SK-N-SH (cell line): ENCODE measurements at regions not wholly inside any gene's neighbourhood (a gene's known extent, or its start where the extent isn't known, plus 50 kb on each side); places are given as distances from the start of the nearest gene placed in this dataset.

Experiments used
- CTCF ChIA-PET: fragments of 300-600, 350-600 bp; formaldehyde crosslinking; extraction: SDS; loops from one replicate; lab custom pipeline; 2021; lab: Yijun Ruan, JAX
- POLR2A ChIA-PET: fragments of 350-600 bp; sonication (Branson Sonifier 250); formaldehyde crosslinking; extraction: SDS; loops from one replicate; lab custom pipeline; 2020; ENCODE audit warnings: antibody characterized with exemption, inconsistent platforms; lab: Yijun Ruan, JAX
- DNase-seq: peaks from one replicate; pipeline ENCODE4 v3.0.0; 2012
- H2AFZ ChIP-seq: fragments of 200-600 bp; sonication (generic); 2 replicates; pipeline ENCODE4 v1.8.1; 2016; ENCODE audit warnings: antibody characterized with exemption, mild to moderate bottlenecking, low read depth
- H3F3A ChIP-seq: fragments of 200-600 bp; sonication (generic); replicated peaks from 2 replicates; pipeline ENCODE3; 2016; ENCODE audit warnings: antibody characterized with exemption, mild to moderate bottlenecking; ENCODE audit not compliant: insufficient read depth
- H3K27ac ChIP-seq, 2 experiments: fragments of 200-500 bp in 1 of 2; fragments of 200-600 bp in 1 of 2; sonication (Bioruptor generic) in 1 of 2; sonication (generic), shearing (Covaris generic) in 1 of 2; 2 replicates each; pipeline versions ENCODE4 v1.5.1 to v1.6.1; 2014 to 2016; ENCODE audit warnings: low read depth in 2 of 2, inconsistent platforms in 1 of 2, low read length in 1 of 2, mild to moderate bottlenecking in 1 of 2, mixed read lengths in 1 of 2
- H3K27me3 ChIP-seq: fragments of 200-600 bp; sonication (generic), shearing (Covaris generic); 2 replicates; pipeline ENCODE4 v1.6.1; 2016; ENCODE audit warnings: mixed run types; ENCODE audit not compliant: insufficient read depth
- H3K36me3 ChIP-seq, 2 experiments: fragments of 200-500 bp in 1 of 2; fragments of 200-600 bp in 1 of 2; sonication (Bioruptor generic) in 1 of 2; sonication (generic) in 1 of 2; replicated peaks in 1 of 2; 2 replicates each; pipeline versions ENCODE3 to v1.5.1; 2014 to 2016; ENCODE audit warnings: low read length in 1 of 2, mild to moderate bottlenecking in 1 of 2; ENCODE audit not compliant: insufficient read depth in 2 of 2, control insufficient read depth in 1 of 2
- H3K4me1 ChIP-seq, 2 experiments: fragments of 200-500 bp in 1 of 2; fragments of 200-600 bp in 1 of 2; sonication (Bioruptor generic) in 1 of 2; sonication (generic), shearing (Covaris generic) in 1 of 2; 2 replicates each; pipeline versions ENCODE4 v1.5.1 to v1.6.1; 2014 to 2016; ENCODE audit warnings: low read depth in 1 of 2, low read length in 1 of 2, mixed run types in 1 of 2; ENCODE audit not compliant: insufficient read depth in 2 of 2, control insufficient read depth in 1 of 2
- H3K4me2 ChIP-seq: fragments of 200-600 bp; sonication (generic), shearing (Covaris generic); 2 replicates; pipeline ENCODE4 v1.6.1; 2017; ENCODE audit warnings: mixed run types
- H3K4me3 ChIP-seq, 2 experiments: fragments of 200-500 bp in 1 of 2; fragments of 200-600 bp in 1 of 2; sonication (Bioruptor generic) in 1 of 2; sonication (generic), shearing (Covaris generic) in 1 of 2; 2 replicates each; pipeline versions ENCODE4 v1.5.1 to v1.8.1; 2014 to 2016; ENCODE audit warnings: low read depth in 2 of 2, inconsistent platforms in 1 of 2, low read length in 1 of 2, mild to moderate bottlenecking in 1 of 2, mixed read lengths in 1 of 2, moderate library complexity in 1 of 2
- H3K79me2 ChIP-seq: fragments of 200-600 bp; sonication (generic); 2 replicates; pipeline ENCODE4 v1.8.1; 2017; ENCODE audit warnings: mild to moderate bottlenecking; ENCODE audit not compliant: insufficient read depth
- H3K9ac ChIP-seq: fragments of 200-600 bp; sonication (generic); 2 replicates; pipeline ENCODE4 v1.6.1; 2017; ENCODE audit warnings: mixed run types
- H3K9me2 ChIP-seq: fragments of 200-600 bp; sonication (generic); 2 replicates; pipeline ENCODE4 v1.6.1; 2017; ENCODE audit warnings: mixed run types
- H3K9me3 ChIP-seq: fragments of 200-600 bp; sonication (generic); 2 replicates; pipeline ENCODE4 v1.6.1; 2017; ENCODE audit warnings: mixed run types, mild to moderate bottlenecking, moderate library complexity
- H4K20me1 ChIP-seq: fragments of 200-600 bp; sonication (generic); 2 replicates; pipeline ENCODE4 v1.6.1; 2017; ENCODE audit warnings: mild to moderate bottlenecking, mixed run types; ENCODE audit not compliant: insufficient read depth
- ELF1 ChIP-seq: IDR thresholded peaks from 2 replicates; pipeline ENCODE4 v1.4.0; 2012
- EP300 ChIP-seq, 2 experiments: IDR thresholded peaks; 2 replicates each; pipeline versions ENCODE4 v1.4.0 to v1.6.1; 2012; ENCODE audit warnings: borderline replicate concordance in 1 of 2, low read depth in 1 of 2, low read length in 1 of 2
- EZH2phosphoT487 ChIP-seq: fragments of 200-600 bp; sonication (generic); IDR thresholded peaks from 2 replicates; pipeline ENCODE4 v1.6.1; 2017; ENCODE audit warnings: low read depth, mixed run types, mild to moderate bottlenecking, antibody characterized with exemption, moderate library complexity, borderline replicate concordance
- FOXJ3 ChIP-seq: sonication (generic); formaldehyde crosslinking; IDR thresholded peaks from 2 replicates; pipeline ENCODE4 v1.5.1; 2020; ENCODE audit warnings: mild to moderate bottlenecking, missing genetic modification reagents
- GATA2 ChIP-seq: sonication (generic); formaldehyde crosslinking; IDR thresholded peaks from 2 replicates; pipeline ENCODE4 v1.5.0; 2020; ENCODE audit warnings: mild to moderate bottlenecking, missing genetic modification reagents
- JUND ChIP-seq: IDR thresholded peaks from 2 replicates; pipeline ENCODE4 v1.4.0; 2012
- MAX ChIP-seq: IDR thresholded peaks from 2 replicates; pipeline ENCODE4 v1.4.0; 2012; ENCODE audit warnings: low read depth
- MEF2A ChIP-seq: IDR thresholded peaks from 2 replicates; pipeline ENCODE4 v1.4.0; 2012; ENCODE audit warnings: low read depth, borderline replicate concordance
- NFIC ChIP-seq: IDR thresholded peaks from 2 replicates; pipeline ENCODE4 v1.4.0; 2012; ENCODE audit warnings: borderline replicate concordance
- POLR2AphosphoS5 ChIP-seq: IDR thresholded peaks from 2 replicates; pipeline ENCODE4 v1.6.1; 2012; ENCODE audit warnings: low read depth, low read length
- REST ChIP-seq: IDR thresholded peaks from 2 replicates; pipeline ENCODE4 v1.6.1; 2012; ENCODE audit warnings: mild to moderate bottlenecking, low read depth, low read length, moderate library complexity
- RFX5 ChIP-seq: IDR thresholded peaks from 2 replicates; pipeline ENCODE4 v1.6.1; 2012; ENCODE audit warnings: mild to moderate bottlenecking, improper control_type of control experiment, low read length
- RXRA ChIP-seq: IDR thresholded peaks from 2 replicates; pipeline ENCODE4 v1.4.0; 2012; ENCODE audit warnings: low read depth, mild to moderate bottlenecking, borderline replicate concordance
- SIN3A ChIP-seq: IDR thresholded peaks from 2 replicates; pipeline ENCODE4 v1.6.1; 2012; ENCODE audit warnings: low read depth, mild to moderate bottlenecking, low read length, moderate library complexity, borderline replicate concordance
- SMC3 ChIP-seq: IDR thresholded peaks from 2 replicates; pipeline ENCODE4 v1.6.1; 2012; ENCODE audit warnings: low read depth, low read length, improper control_type of control experiment
- TAF1 ChIP-seq: IDR thresholded peaks from 2 replicates; pipeline ENCODE4 v1.6.1; 2012; ENCODE audit warnings: low read depth, mild to moderate bottlenecking, low read length, moderate library complexity, borderline replicate concordance
- TEAD4 ChIP-seq: IDR thresholded peaks from 2 replicates; pipeline ENCODE4 v1.4.0; 2012; ENCODE audit warnings: mild to moderate bottlenecking, borderline replicate concordance; ENCODE audit not compliant: insufficient read depth
- USF2 ChIP-seq: fragments of 150-350 bp; IDR thresholded peaks from 2 replicates; pipeline ENCODE4 v1.6.1; 2017; ENCODE audit warnings: antibody characterized with exemption, low read length, low read depth, borderline replicate concordance
- YY1 ChIP-seq: IDR thresholded peaks from 2 replicates; pipeline ENCODE4 v1.4.0; 2012; ENCODE audit warnings: low read depth, mild to moderate bottlenecking
- ZBTB33 ChIP-seq: IDR thresholded peaks from 2 replicates; pipeline ENCODE4 v1.4.0; 2012; ENCODE audit warnings: low read depth, borderline replicate concordance
- whole genome bisulfite sequencing: methylation state at CpG from one replicate; pipeline ENCODE4 v1.1.6; 2017; ENCODE audit warnings: low lambda C conversion rate; 5-methylcytosine and 5-hydroxymethylcytosine counted together

GRCh38 chr5:12716664-12717063 is 812.4 kb upstream of the CTNND2 start:
- no peak overlapping the region for H3K4me2 ChIP-seq
- H3K79me2 ChIP-seq: no peaks in the 10 kb centered on the region
- no peaks in the 10 kb centered on the region for H4K20me1 ChIP-seq
- no peak for DNase-seq
- no peak overlapping the region for H2AFZ ChIP-seq
- ChIA-PET CTCF (no interaction called here), POLR2A (no interaction called here)
- H3K4me1 ChIP-seq: no peaks in the 10 kb centered on the region
- TF ChIP-seq SMC3 (no peak), FOXJ3 (CRISPR knock-in tag) (no peak), JUND (no peak), EP300 (IDR thresholded peaks at IDR 0.05; ENCODE audit: borderline replicate concordance in 1 of 2, low read depth in 1 of 2, low read length in 1 of 2) (no peak), SIN3A (no peak), MEF2A (no peak), RFX5 (no peak), ELF1 (no peak), TEAD4 (no peak), MAX (no peak), USF2 (no peak), ZBTB33 (no peak), REST (no peak), RXRA (no peak), TAF1 (no peak), YY1 (no peak), EZH2phosphoT487 (no peak), NFIC (no peak), POLR2AphosphoS5 (no peak), GATA2 (no peak)
- H3K27ac ChIP-seq: no peak overlapping the region
- no peaks in the 10 kb centered on the region for H3K9me2 ChIP-seq
- no peaks in the 10 kb centered on the region for H3K36me3 ChIP-seq
- WGBS: 19% methylated on average over 3 of the region's 5 CpGs
- no peaks in the 10 kb centered on the region for H3K27me3 ChIP-seq
- no peaks in the 10 kb centered on the region for H3F3A ChIP-seq
- no peaks in the 10 kb centered on the region for H3K9me3 ChIP-seq
- H3K4me3 ChIP-seq: no peak overlapping the region
- H3K9ac ChIP-seq: no peak overlapping the region
